ENCODE measurements at regions not wholly inside any gene's neighbourhood (a gene's known extent, or its start where the extent isn't known, plus 50 kb on each side); places are given as distances from the start of the nearest gene placed in this dataset.

GRCh38 chr2:12068796-12069538 is 322.5 kb downstream of the LPIN1 start:
- TF ChIP-seq CTCF (conservative IDR thresholded peaks at IDR 0.05) (no peak), EZH2 (IDR thresholded peaks at IDR 0.05; ENCODE audit: low read depth) (no peak)
